K562 (cell line): ENCODE measurements at regions not wholly inside any gene's neighbourhood (a gene's known extent, or its start where the extent isn't known, plus 50 kb on each side); places are given as distances from the start of the nearest gene placed in this dataset.

ENCODE experiments used
- ATAC-seq: fragments of 200-7000 bp; cut with Tn5 transposase; 3 replicates; pipeline ENCODE4 v1.9.1; 2020; ENCODE audit warnings: moderate library complexity
- BruUV-seq: library from RNA; stranded (reverse); fragments of 400-500 nt; replicated peaks from 2 replicates; lab custom pipeline; 2021; lab: Mats Ljungman, UMichigan
- CTCF ChIA-PET: fragments of 300-600 bp; formaldehyde crosslinking; extraction: SDS; loops from one replicate; lab custom pipeline; 2021; ENCODE audit warnings: low intra/inter-chr PET ratio; lab: Yijun Ruan, JAX
- POLR2A ChIA-PET: fragments of 300-600, 350-650 bp; sonication (Branson Sonifier 250); formaldehyde crosslinking; extraction: SDS; loops from one replicate; lab custom pipeline; 2021; ENCODE audit warnings: antibody characterized with exemption, inconsistent platforms; lab: Yijun Ruan, JAX
- DNase-seq, 4 experiments: peaks; one replicate each; pipeline versions ENCODE4 v3.0.0 to v3.0.0-alpha.2; 2011 to 2018; ENCODE audit warnings: low spot score in 3 of 4, mixed read lengths in 3 of 4; ENCODE audit errors: extremely low read depth in 1 of 4
- FAIRE-seq: peaks from 2 replicates; lab custom pipeline; 2011; peaks lifted over from hg19 to GRCh38; lab: Jason Lieb, UNC
- H2AFZ ChIP-seq: 2 replicates; pipeline ENCODE4 v1.6.0; 2011; ENCODE audit warnings: low read depth, low read length, control low read depth, inconsistent platforms
- H3K27ac ChIP-seq: fragments of 200-600 bp; 3 replicates; pipeline ENCODE4 v1.8.0; 2011; ENCODE audit warnings: low read depth, mild to moderate bottlenecking, control low read depth, inconsistent platforms, low read length, moderate library complexity, mixed read lengths; ENCODE audit errors: extremely low read depth
- H3K27me3 ChIP-seq, 2 experiments: fragments of 300-600 bp in 1 of 2; 2 replicates in 1 of 2; 3 replicates in 1 of 2; pipeline versions ENCODE4 v1.6.0 to v1.8.0; 2011; ENCODE audit warnings: inconsistent platforms in 2 of 2, low read length in 2 of 2, mild to moderate bottlenecking in 1 of 2, mixed read lengths in 1 of 2, moderate library complexity in 1 of 2; ENCODE audit not compliant: control insufficient read depth in 2 of 2, insufficient read depth in 2 of 2
- H3K36me3 ChIP-seq: fragments of 300-600 bp; 3 replicates; pipeline ENCODE4 v1.8.0; 2011; ENCODE audit warnings: mild to moderate bottlenecking, low read length, inconsistent platforms; ENCODE audit not compliant: control insufficient read depth, insufficient read depth
- H3K4me1 ChIP-seq, 2 experiments: fragments of 200-600 bp in 1 of 2; replicated peaks in 1 of 2; 2 replicates in 1 of 2; 3 replicates in 1 of 2; pipeline versions ENCODE4 v1.5.1 to v1.8.0; 2011; ENCODE audit warnings: inconsistent platforms in 2 of 2, low read length in 2 of 2, mild to moderate bottlenecking in 1 of 2, mixed read lengths in 1 of 2, moderate library complexity in 1 of 2; ENCODE audit not compliant: control insufficient read depth in 2 of 2, insufficient read depth in 2 of 2
- H3K4me2 ChIP-seq: 2 replicates; pipeline ENCODE4 v1.6.1; 2011; ENCODE audit warnings: low read length, control low read depth, inconsistent platforms, mixed read lengths; ENCODE audit not compliant: insufficient read depth
- H3K4me3 ChIP-seq: fragments of 200-600 bp; sonication (generic), shearing (Covaris generic); 2 replicates; pipeline ENCODE4 v1.5.1; 2016; ENCODE audit warnings: control low read depth, inconsistent platforms
- H3K79me2 ChIP-seq: fragments of 200-600 bp; 3 replicates; pipeline ENCODE4 v1.8.0; 2011; ENCODE audit warnings: low read length, inconsistent platforms; ENCODE audit not compliant: control insufficient read depth, insufficient read depth
- H3K9ac ChIP-seq, 2 experiments: 2 replicates each; pipeline versions ENCODE4 v1.6.0 to v1.6.1; 2011; ENCODE audit warnings: low read depth in 2 of 2, low read length in 2 of 2, control low read depth in 1 of 2, inconsistent platforms in 1 of 2, mild to moderate bottlenecking in 1 of 2, mixed read lengths in 1 of 2; ENCODE audit not compliant: insufficient read depth in 1 of 2
- H3K9me1 ChIP-seq: one replicate; pipeline ENCODE4 v1.6.0; 2011; ENCODE audit warnings: inconsistent platforms, mild to moderate bottlenecking, low read length, moderate library complexity; ENCODE audit not compliant: control insufficient read depth, insufficient read depth
- H3K9me3 ChIP-seq: replicated peaks from 2 replicates; pipeline ENCODE4 v1.5.1; 2011; ENCODE audit warnings: low read depth, low read length, inconsistent platforms; ENCODE audit not compliant: control insufficient read depth, insufficient read depth
- H4K20me1 ChIP-seq: replicated peaks from 2 replicates; pipeline ENCODE4 v1.6.1; 2011; ENCODE audit warnings: low read length, inconsistent platforms, mixed read lengths; ENCODE audit not compliant: control insufficient read depth, insufficient read depth
- HLTF ChIP-seq: fragments of 450-650 bp; IDR thresholded peaks from 2 replicates; pipeline ENCODE4 v1.6.1; 2016
- KAT7 ChIP-seq: sonication (generic); formaldehyde crosslinking; IDR thresholded peaks from 2 replicates; pipeline ENCODE4 v1.8.0; 2022; ENCODE audit warnings: missing genetic modification reagents, mild to moderate bottlenecking, borderline replicate concordance
- MAFK ChIP-seq: IDR thresholded peaks from 2 replicates; pipeline ENCODE4 v1.6.1; 2011; ENCODE audit warnings: low read length, improper control_type of control experiment
- NCOA6 ChIP-seq: fragments of 450-650 bp; IDR thresholded peaks from 2 replicates; pipeline ENCODE4 v1.6.1; 2017; ENCODE audit warnings: mild to moderate bottlenecking
- PTTG1 ChIP-seq: fragments of 450-650 bp; IDR thresholded peaks from 2 replicates; pipeline ENCODE4 v1.6.1; 2016; ENCODE audit warnings: low read depth, mild to moderate bottlenecking, missing genetic modification characterization, missing compliant biosample characterization
- RCOR1 ChIP-seq, 2 experiments: IDR thresholded peaks; 2 replicates each; pipeline ENCODE4 v1.6.1; 2012; ENCODE audit warnings: low read depth in 2 of 2, low read length in 2 of 2, borderline replicate concordance in 1 of 2, improper control_type of control experiment in 1 of 2
- SLC30A9 ChIP-seq: fragments of 250-450 bp; sonication (Bioruptor Pico); IDR thresholded peaks from 2 replicates; pipeline ENCODE4 v1.8.0; 2022; ENCODE audit warnings: mild to moderate bottlenecking, moderate library complexity
- SNRNP70 ChIP-seq: fragments of 200-400 bp; formaldehyde crosslinking; optimal IDR thresholded peaks from 2 replicates; pipeline ENCODE3; 2017; ENCODE audit warnings: low read depth, low read length
- TFAM ChIP-seq: fragments of 250-450 bp; sonication (Bioruptor Pico); conservative IDR thresholded peaks from 2 replicates; pipeline ENCODE4 v1.5.0; 2021; ENCODE audit warnings: mild to moderate bottlenecking, moderate library complexity
- WHSC1 ChIP-seq: IDR thresholded peaks from one replicate; pipeline ENCODE4 v1.6.1; 2012; ENCODE audit warnings: low read length, control low read depth, inconsistent platforms
- ZKSCAN1 ChIP-seq: fragments of 150-350 bp; IDR thresholded peaks from 2 replicates; pipeline ENCODE4 v1.6.1; 2016; ENCODE audit warnings: low read depth, low read length
- ZNF217 ChIP-seq: sonication (generic); formaldehyde crosslinking; IDR thresholded peaks from 2 replicates; pipeline ENCODE4 v1.8.0; 2022; ENCODE audit warnings: mild to moderate bottlenecking, missing genetic modification reagents
- WGBS: fragments of 100-300 bp; shearing (Covaris generic); methylation state at CpG from one replicate; pipeline ENCODE4 v1.1.6; 2016; ENCODE audit warnings: low coverage, mixed read lengths; ENCODE audit not compliant: insufficient coverage; ENCODE audit errors: missing lambda C conversion rate; 5-methylcytosine and 5-hydroxymethylcytosine counted together
- in situ Hi-C: fragments of 300-500 bp; cut with MboI; formaldehyde crosslinking; loops from 4 replicates; pipeline ENCODE4 v1.15.0; 2018; ENCODE audit warnings: inconsistent platforms, mixed read lengths
- intact Hi-C: fragments of 100-400 bp; cut with micrococcal nuclease; formaldehyde crosslinking; loops from 2 replicates; pipeline ENCODE4 v1.14.2; 2022
- TF ChIP-seq, protein P1 (sequence below): fragments of 250-450 bp; sonication (Bioruptor Pico); IDR thresholded peaks from 2 replicates; pipeline ENCODE4 v1.5.0; 2021; ENCODE audit warnings: mild to moderate bottlenecking, moderate library complexity
- TF ChIP-seq, protein P2 (sequence below): fragments of 250-450 bp; sonication (Bioruptor Pico); IDR thresholded peaks from 2 replicates; pipeline ENCODE4 v1.8.0; 2022; ENCODE audit warnings: moderate library complexity, mild to moderate bottlenecking, inconsistent platforms

GRCh38 chr5:174834081-174834480, 109.7 kb downstream of the MSX2 start:
- BruUV-seq: no TSS peak
- intact Hi-C loops (no loop called here), in situ Hi-C loops (no loop called here)
- no peak overlapping the region for H2AFZ ChIP-seq
- ATAC-seq (no peak), FAIRE-seq (no peak), DNase-seq (no peak)
- no peak overlapping the region for H3K9ac ChIP-seq
- no peak for TF ChIP-seq ZKSCAN1
- no peak for TF ChIP-seq SNRNP70
- TF ChIP-seq SLC30A9: no peak
- no peak for TF ChIP-seq HLTF
- TF ChIP-seq ZNF217 (CRISPR knock-in tag): no peak
- TF ChIP-seq PTTG1 (tag): no peak
- H3K4me1 ChIP-seq: no peaks in the 10 kb centered on the region
- no peak overlapping the region for H3K27ac ChIP-seq
- H3K4me2 ChIP-seq: no peak overlapping the region
- no peaks in the 10 kb centered on the region for H3K79me2 ChIP-seq
- no peak overlapping the region for H3K4me3 ChIP-seq
- ChIA-PET CTCF (no interaction called here), POLR2A (no interaction called here)
- no peaks in the 10 kb centered on the region for H3K36me3 ChIP-seq
- no peaks in the 10 kb centered on the region for H3K27me3 ChIP-seq
- no peaks in the 10 kb centered on the region for H3K9me1 ChIP-seq
- H3K9me3 ChIP-seq: no peaks in the 10 kb centered on the region
- WGBS: 0% methylated on average over 5 of the region's 5 CpGs
- H4K20me1 ChIP-seq: no peaks in the 10 kb centered on the region

DNA sequence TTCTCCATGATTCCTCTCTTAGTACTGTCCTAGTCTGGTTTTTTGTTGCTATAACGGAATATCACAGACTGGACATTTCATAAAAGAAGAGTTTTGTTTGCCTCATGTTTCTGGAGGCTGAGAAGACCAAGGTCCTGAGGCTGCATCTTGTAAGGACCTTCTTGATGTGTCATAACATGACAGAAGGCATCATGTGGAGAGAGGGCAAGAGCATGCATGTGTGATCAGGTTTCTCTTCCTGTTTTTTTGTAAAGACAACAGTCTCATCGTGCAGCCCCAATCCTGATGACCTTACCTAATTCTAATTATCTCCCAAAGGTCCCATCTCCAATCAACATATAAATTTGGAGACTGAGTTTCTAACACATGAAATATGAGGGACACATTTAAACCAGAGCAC, 108.4 kb downstream of the MSX2 start:
- Histone ChIP-seq H3K4me3 (no peak overlapping the region), H3K4me1 (no peaks in the 10 kb centered on the region), H3K36me3 (no peaks in the 10 kb centered on the region), H3K27ac (no peak overlapping the region), H3K9me1 (no peaks in the 10 kb centered on the region), H3K9ac (no peak overlapping the region), H3K4me2 (no peak overlapping the region), H3K79me2 (no peaks in the 10 kb centered on the region), H3K27me3 (no peaks in the 10 kb centered on the region; a peak in 1 of 5 replicates), H3K9me3 (no peaks in the 10 kb centered on the region), H2AFZ (no peak overlapping the region), H4K20me1 (no peaks in the 10 kb centered on the region)
- no TSS peak for BruUV-seq
- WGBS: 0% methylated on average over 2 of the region's 2 CpGs
- ChIA-PET CTCF (no interaction called here), POLR2A (no interaction called here)
- intact Hi-C loops: no loop called here
- FAIRE-seq (no peak), DNase-seq (no peak), ATAC-seq (no peak)
- in situ Hi-C loops: no loop called here
- TF ChIP-seq, protein P1, sequence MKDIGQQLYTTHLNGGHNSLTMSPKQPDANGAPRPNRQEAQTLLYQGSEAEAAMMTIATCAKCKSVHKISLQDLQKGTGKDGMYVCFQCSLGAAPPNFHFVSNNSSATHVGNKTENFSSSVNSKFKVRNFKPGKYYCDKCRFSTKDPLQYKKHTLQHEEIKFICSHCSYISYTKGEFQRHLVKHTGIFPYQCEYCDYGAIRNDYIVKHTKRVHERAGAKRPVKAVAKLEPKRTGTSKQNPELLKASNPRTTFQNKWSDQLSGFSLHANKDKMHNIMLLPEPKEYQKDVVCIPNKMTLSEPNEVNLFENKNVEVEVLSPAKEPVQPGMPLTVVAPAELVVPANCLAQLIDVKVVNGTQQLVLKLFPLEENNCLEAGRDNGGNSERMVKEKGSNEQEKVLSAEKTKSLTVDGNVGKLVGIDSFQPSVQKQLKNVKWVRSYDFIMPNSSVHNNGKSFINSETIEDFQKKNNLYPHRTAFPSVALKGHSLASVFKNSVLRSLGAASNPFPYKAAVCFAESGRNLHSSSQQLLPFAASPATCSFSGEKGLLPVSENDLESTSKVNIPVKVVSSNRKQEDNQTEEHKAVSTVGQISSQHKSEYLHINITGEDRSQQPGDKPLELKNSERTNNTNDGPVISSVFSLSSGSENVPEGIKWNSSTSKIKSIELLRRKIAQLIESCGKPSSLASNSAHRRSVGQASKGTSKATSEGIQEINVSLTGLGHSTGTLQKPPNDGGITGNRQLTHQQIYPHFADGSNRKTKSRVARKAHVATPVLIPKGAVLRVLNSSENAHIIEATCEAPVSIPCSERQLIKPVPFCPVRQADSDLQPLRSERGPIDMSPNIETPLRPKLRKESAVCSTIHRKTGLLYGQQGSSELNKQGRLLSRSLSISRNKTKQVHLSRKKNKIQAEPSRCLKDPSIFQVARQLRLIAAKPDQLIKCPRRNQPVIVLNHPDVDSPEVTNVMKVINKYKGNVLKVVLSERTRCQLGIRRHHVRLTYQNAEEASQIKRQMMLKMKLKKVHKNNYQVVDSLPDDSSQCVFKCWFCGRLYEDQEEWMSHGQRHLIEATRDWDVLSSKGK: no peak
- TF ChIP-seq RCOR1 (IDR thresholded peaks at IDR 0.05; ENCODE audit: borderline replicate concordance in 1 of 2, low read depth in 2 of 2, low read length in 2 of 2): no peak
- no peak for TF ChIP-seq NCOA6
- TF ChIP-seq WHSC1: no peak
- TF ChIP-seq, protein P2, sequence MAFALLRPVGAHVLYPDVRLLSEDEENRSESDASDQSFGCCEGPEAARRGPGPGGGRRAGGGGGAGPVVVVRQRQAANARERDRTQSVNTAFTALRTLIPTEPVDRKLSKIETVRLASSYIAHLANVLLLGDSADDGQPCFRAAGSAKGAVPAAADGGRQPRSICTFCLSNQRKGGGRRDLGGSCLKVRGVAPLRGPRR (CRISPR knock-in tag): no peak
- no peak for TF ChIP-seq KAT7 (CRISPR knock-in tag)
- no peak for TF ChIP-seq MAFK
- TF ChIP-seq TFAM (CRISPR knock-in tag): no peak
